ENCODE measurements at regions not wholly inside any gene's neighbourhood (a gene's known extent, or its start where the extent isn't known, plus 50 kb on each side); places are given as distances from the start of the nearest gene placed in this dataset.
"Not testable (repeated sequence)": the region's sequence is repeated elsewhere in the genome, so short reads cannot be mapped to it uniquely, and the experiment has no call there.

DNA sequence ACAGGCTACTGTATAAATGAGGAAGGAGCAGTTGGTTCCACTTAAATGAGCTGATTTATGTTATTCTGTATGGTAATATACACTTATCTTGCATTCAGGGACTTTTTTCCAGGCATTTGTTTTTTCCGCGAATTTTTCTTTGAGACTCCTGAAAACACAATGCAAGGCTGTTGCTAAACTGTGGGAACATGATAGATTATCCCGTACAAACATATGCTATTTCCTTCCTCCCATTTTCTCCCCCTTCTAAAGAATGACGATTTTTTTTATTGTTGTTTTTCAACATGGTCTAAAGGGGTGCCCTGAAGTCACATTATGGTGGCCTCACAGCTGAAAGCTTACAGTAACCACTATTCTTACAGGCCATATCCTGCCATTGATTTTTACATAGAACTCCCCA, 523.9 kb upstream of the NRP1 start:
- DNase-seq: no peak

DNA sequence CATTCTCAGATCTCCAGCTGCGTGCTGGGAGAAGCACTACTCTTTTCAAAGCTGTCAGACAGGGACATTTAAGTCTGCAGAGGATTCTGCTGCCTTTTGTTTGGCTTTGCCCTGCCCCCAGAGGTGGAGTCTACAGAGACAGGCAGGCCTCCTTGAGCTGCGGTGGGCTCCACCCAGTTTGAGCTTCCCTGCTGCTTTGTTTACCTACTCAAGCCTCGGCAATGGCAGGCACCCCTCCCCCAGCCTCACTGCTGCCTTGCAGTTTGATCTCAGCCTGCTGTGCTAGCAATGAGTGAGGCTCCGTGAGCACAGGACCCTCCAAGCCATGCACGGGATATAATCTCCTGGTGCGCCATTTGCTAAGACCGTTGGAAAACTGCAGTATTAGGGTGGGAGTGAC, 518.8 kb upstream of the NRP1 start:
- not testable (repeated sequence) for DNase-seq

DNA sequence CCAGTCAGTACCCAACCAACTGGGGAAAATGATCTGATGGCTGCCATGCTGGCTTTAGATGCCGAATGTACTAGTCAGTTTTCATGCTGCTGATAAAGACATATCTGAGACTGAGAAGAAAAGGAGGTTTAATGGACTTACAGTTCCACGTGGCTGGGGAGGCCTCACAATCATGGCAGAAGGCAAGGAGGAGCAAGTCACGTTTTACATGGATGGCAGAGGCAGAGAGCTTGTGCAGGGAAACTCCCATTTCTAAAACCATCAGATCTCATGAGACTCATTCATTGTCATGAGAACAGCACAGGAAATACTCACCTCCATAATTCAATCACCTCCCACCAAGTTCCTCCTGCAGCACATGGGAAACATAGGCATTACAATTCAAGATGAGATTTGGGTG, 508.9 kb upstream of the NRP1 start:
- no peak for DNase-seq

DNA sequence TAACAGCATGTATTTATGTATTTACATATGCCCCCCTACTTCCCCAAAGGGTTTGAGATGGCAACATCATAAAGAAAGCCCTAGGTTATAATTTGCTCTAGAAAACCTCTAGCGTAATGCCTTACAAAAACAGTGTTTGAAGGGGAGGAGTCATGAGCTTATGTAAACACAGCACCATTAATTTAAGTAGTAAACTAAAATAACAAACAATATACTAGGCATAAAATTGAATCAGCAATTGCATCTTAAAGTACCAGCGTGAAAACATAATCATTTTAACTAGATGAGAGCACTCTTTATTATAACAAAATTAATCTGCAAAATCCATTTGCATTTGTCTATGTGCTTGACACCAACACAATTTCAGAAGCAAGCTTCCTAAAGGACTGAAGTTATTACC, 507.2 kb upstream of the NRP1 start:
- DNase-seq: no peak

DNA sequence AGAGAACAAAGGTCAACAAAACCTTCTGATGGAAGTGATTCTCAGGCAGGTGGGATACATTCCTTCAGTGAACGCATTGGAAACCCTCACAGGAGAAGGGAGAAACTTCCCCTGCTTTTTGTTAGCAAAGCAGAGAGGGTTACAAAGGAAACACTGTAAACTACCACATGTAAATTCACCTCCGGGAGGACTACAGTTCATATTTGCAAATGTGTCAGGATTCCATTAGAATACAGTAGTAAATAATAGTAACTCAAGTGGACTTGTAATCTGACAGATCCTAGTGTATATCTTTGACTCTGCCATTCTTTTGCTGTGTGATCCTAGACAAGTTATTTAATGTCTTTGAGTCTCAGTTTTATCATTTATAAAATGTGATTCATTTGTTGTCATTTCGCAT, 504.3 kb upstream of the NRP1 start:
- no peak for DNase-seq

DNA sequence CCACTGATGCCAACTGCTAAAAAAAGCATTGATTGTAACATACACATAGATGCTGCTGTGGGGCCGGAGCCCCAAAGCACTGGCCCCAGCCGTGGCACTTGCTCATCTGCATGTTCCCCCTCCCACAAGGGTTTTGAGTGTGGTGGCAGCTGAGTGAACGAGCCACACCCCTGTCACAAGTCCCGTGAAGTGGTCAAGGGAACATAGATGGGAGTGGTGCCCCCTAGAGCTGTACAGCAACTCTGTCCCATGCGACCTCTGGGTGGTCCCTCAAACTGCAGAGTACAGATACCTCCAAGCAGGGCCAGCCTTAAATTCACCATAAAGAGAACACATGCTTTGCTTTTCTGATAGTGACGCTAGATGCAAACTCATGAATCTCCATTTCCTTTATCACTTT, 503.3 kb upstream of the NRP1 start:
- DNase-seq: no peak

DNA sequence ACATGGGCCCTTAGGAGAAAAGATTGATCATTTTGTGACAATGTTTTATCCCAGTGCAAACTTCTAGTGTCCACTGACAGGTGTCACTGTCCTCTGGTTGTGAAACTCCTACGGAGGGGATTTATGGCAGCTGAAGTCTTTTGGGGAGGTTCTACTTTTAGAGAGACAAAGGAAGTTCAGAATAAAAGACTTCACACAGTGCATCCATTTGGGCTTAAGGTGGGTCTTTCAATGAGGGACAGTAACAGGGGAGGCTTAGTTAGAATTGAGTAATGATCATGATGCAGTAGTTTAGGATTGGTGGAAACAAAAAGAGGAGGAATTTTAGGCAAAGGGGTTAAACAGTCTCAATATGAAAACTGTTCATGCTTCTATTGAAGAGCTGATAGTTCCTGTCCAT, 501.1 kb upstream of the NRP1 start:
- DNase-seq: no peak

DNA sequence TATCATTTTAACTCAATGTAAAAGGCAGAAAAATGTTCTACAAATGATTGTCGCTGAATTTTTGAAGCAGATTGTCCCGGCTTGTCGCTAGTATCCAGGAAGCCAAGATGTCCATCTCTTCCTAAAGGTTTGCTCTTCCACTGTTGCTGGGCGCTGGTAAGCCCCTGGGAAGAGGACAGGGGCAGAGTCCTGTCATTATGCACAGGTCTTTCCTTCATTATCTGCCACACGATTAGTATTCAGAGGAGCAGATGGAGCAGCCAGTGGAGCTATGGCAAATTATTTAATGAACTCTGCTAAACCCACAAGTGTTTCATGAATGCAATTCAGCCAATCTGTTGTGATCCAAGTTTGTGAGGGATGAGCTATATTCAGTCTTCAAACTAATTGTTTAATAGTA, 499.1 kb upstream of the NRP1 start:
- DNase-seq: no peak

DNA sequence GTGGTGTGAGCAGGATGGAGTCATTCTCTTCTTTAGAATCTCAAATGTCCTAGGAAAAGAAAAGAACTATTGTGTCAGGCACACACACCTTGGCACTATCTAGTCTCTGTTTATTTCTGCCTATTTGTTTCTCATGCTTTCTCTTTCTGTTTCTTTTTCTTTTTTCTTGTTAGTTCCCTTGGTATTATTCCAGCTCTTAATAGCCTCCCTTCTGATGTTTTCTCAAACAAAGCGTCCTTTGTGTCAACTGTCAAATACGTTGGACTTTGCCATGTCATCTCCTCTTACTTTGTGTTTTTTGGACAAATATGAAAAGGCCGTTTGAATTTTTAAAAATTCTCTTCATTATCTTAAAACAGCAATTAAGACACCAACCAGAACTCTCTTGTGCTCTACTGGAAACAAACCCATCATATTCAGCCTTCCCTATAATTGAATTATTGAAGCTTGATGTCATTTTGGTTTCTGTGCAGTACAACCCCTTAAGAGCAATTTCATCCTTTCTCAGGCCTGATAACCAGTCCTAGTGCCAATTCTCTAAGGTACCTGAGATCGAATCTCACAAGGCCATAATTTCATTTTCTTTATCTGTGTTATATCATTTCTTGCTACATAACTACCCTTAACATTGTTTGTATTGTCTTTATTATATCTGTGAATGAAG, 497.8 kb upstream of the NRP1 start:
- DNase-seq: no peak

DNA sequence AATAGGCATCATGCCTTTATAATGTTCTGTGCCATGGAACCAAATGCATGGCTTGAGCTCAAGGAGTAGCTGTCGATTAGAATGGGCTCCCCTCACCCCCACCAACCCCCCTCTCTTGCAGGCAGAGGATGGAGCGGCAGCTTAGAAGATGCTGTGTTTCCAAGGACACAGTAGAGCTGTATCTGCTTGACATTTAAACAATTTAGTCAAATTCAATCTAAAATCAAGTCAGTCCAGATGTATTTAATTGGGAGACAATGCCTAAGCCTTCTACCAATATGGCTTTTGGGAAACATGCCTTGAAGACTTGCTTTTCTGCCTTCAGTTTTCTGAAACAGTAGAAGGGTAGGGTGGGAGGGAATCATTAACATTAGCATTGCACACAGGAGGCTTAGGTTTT, 497.1 kb upstream of the NRP1 start:
- no peak for DNase-seq

DNA sequence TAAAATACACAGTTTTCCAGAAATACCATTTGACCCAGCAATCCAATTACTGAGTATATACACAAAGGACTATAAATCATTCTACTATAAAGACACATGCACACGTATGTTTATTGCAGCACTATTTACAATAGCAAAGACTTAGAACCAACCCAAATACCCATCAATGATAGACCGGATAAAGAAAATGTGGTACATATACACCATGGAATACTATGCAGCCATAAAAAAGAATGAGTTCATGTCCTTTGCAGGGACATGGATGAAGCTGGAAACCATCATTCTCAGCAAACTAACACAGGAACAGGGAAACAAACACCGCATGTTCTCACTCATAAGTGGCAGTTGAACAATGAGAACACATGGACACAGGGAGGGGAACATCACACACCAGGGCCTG, 495.4 kb upstream of the NRP1 start:
- DNase-seq: not testable (repeated sequence)

DNA sequence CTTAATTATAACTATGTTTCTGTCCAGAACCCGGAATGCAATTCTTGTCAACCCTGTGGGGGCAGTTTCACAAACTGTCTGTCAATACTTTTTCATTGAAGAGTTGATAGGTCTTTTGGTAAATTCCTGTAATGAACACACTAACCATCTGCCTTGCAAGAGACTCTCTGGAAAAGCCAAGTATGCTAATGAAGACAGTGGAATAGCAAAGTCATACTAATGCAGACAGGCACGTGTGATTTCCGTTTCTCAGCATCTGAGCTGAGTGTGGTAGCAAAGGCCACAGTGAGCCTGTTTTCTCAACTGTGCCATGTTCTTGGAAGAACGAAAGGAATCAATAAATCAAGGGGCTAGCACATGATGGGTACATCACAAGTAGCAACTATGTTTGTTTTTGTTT, 494.1 kb upstream of the NRP1 start:
- DNase-seq: no peak

DNA sequence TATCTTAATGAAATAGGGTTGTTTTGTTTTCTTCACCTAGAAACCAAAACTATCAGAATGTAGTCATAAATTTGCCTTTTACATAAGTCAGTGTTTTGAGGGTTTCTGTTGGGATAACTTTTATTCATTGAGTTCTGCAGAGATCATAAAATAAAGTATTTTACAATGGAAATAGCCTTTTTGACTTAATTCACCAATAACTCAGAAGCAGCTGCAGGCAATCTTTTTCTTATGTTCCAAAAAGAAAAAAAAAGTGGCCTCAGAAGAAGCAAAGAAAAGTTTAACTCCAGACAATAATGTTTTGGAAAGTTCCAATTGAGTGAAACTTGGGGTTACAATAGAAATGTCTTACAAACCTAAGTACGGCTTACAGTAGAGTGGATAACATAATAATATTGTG, 491.7 kb upstream of the NRP1 start:
- DNase-seq: no peak

DNA sequence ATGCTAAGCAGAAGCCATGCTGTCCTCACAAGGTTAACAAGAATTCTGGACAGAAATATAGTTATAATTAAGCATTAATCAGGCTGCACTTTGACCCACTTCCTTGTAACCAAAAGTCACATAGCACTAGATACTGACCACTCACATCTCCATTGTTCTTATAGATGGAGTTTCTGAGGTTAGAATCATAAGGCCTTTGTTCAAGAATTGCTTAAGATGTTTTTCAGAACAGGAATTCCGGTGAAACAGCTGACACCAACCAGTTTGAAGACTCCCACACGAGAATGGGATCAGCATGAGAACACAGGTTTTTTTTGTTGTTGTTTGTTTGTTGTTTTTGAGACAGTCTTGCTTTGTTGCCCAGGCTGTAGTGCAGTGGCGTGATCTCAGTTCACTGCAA, 488.3 kb upstream of the NRP1 start:
- DNase-seq: no peak

DNA sequence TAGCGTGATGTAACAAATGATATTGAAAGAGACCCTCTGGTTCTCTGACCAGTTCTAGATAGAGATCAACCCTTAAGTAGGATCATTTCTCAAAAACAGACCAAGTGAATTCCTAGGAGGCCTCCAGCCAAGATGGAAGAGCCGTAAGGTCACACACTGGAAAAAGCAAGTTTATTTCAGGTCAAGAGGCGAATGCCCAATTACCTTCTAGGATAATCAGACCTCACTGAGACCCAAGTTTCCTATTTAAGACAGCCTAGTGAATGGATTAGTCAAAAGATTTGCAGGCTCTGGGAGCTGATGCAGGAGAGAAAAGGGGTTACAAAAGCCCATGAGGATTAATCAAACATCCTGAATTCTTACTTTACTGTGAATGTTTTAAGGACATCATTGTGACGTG, 486.1 kb upstream of the NRP1 start:
- DNase-seq: no peak

DNA sequence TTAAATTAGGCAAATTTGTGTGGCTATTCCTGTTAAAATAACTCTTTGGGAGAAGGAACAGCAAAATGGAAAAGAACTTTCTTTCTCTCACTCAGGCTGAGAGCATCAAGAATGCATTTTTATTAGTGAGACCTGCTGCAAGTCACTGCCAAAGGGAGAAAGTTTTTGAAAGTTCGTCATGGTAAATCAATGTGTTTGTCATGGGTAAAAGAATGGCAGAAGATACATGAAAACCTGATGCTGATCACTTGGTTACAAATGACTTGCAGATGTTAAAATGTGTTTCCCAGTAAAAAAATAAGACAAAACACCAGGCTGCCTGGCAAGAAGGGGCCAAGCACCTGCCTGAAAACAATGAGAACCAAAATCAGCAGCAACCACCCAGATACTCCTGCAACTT, 484.7 kb upstream of the NRP1 start:
- DNase-seq: no peak

DNA sequence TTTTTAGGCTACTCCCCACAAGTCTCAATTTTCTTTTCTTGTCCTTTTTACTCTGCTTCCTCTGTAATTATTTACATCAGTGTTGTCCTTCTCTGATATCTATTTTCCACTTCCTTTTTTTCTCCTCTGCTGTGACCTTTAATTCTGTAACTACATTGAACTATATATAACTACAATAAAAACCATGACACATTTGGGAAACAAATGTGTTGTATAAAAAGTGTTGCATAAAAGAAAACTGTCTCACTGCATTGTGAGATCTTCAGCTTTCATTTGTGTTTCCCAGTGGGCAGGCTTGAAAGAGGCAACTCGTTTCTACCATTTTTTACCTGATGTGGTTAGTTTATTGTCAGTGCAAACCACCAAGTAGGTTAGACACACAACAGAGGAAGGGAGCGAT, 483.9 kb upstream of the NRP1 start:
- no peak for DNase-seq

DNA sequence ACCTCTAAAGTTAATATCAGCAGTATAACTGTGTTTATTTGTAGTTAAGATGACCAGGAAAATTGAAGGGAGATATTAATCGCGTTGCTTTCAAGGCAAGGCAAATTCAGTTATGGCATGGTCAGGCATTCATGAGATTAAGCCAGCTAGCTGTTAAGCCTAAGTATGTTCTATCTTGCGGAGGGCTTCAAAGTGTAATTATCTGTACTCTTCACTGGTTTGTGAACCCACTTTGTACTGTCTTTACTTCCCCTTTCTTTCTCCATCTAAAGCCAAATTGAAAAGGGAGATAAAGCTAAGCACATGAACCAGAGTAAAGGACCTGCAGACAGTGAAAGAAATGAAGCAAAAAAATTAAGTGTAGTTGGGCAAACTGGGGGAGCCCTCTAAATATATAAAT, 483.1 kb upstream of the NRP1 start:
- no peak for DNase-seq

DNA sequence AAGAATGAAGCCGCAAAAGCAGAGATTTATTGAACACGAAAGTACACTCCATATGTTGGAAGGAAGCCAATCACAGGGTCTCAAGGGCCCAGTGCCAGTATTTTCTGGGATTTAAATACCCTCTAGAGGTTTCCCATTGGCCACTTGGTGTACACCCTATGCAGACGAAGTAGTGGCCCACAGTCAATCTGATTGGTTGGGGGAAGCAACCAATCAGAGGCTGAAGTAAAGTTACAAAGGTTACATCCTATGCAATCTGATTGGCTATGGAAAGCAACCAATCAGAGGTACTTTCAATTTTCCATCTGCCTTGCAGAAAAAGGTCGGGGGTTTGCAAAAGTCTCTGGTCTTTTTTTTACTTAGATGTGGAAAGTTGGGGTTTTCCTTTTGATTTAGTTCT, 481.3 kb upstream of the NRP1 start:
- DNase-seq: no peak

DNA sequence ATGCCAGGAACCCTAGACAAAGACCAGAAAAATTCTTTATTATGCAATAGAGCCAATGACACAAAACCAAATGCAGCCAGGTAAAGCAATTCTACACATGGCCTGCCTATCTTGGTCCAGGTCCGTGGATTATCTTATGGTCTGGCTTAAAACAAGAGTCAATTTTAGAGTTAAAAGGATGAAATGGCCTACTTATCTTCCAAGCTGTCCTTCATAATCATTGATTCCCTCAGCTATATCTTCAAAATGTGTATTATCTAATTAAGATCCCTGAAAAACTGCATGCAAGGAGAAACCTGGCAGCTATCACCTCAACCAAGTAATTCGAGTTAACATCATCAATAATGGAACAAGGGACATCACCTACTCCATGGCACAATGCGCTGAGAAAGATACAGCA, 479.4 kb upstream of the NRP1 start:
- DNase-seq: no peak

DNA sequence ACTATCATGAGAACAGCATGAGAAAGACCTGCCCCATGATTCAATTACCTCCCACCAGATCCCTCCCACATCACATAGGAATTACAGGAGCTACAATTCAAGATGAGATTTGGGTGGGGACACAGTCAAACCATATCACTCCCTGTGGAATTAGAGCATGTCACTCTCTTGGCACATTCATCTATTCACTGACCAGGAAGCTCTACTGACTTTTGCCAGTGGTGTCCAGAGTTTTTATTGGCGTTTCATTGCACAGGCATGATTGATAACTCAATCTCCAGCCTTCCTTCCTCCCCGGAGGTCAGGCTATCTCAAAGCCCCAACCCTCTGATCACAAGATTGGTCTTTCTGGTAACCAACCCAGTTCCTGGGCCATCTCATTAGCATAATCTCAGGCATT, 478.9 kb upstream of the NRP1 start:
- DNase-seq: no peak

DNA sequence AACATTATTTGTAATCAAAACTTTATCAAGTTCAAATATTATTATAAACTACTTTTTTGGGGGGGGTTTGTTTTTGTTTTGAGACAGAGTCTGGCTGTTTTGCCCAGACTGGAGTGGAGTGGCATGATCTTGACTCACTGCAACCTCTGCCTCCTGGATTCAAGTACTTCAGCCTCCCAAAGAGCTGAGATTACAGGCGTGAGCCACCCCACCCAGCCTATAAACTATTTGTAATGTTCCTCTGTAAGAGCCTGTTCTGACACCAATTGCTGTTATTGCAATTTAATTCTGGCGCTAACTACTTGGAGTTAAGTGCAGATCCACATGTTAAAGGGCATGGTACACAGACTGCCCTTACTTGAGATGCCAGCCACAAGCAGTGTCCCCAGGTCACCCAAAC, 478.1 kb upstream of the NRP1 start:
- no peak for DNase-seq

DNA sequence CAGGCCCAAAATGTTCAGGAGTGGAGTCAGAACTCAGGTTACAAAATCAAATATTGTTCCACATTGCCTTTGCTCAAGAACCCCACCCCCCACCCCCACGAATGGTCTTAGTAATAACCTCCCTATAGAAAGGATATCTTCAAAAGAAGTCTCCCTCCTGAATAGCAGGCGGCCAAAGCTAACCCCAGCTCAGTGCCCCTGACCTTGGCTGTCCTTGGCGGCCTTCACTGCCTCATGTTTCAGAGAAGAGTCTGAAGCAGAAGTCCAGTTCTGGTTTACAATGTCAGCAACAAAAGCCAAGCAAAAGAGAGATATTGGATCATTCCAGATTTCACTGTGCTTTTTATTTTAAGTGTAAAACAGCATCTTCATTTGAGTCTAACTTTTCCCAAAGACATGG, 476.5 kb upstream of the NRP1 start:
- no peak for DNase-seq

DNA sequence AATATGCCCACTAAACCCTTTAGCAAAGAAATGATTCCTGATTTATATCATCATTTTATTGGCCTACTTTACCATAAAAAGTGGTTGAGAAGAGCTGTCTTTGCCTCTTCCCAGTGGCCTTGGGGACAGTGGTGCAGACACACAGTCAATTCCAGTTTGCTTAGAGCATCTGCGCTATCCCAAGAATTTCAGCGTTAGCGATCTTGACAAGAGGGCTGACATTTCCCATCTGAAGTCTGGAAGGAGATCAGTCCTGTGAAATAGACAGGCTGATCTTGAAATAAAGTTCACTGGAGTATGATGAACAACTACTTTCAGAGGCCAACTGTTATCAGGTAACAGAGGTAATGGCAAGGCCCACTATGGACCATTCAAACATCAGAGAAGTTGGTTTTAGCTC, 475.3 kb upstream of the NRP1 start:
- no peak for DNase-seq

DNA sequence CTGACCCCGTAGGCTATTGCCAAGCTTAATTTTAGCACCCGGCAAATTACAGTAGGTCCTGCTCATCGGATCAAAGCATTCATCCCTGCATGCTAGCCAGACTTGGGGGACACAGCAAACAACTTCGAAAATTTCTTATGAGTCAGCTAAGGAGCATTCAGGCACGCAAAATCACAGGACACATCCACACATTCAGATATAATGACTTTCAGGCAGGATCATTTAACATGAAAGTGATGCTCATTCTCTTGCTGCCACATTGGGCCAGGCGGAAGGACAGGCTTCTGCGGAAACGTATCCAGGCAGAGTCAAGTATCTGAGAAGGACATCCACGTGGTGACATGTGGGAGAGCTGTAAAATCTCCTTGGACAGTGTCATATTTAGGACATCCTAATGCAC, 474.0 kb upstream of the NRP1 start:
- no peak for DNase-seq

All from stimulated activated naive CD4-positive, alpha-beta T cell treated with Interleukin-2 at 50 U/mL for 16 hours (primary cell).